ENCODE measurements at regions not wholly inside any gene's neighbourhood (a gene's known extent, or its start where the extent isn't known, plus 50 kb on each side); places are given as distances from the start of the nearest gene placed in this dataset.
A peak's percentile ranks its signal among the peaks of the same experiment; 100 is the strongest.
"Not testable (repeated sequence)": the region's sequence is repeated elsewhere in the genome, so short reads cannot be mapped to it uniquely, and the experiment has no call there.

DNA sequence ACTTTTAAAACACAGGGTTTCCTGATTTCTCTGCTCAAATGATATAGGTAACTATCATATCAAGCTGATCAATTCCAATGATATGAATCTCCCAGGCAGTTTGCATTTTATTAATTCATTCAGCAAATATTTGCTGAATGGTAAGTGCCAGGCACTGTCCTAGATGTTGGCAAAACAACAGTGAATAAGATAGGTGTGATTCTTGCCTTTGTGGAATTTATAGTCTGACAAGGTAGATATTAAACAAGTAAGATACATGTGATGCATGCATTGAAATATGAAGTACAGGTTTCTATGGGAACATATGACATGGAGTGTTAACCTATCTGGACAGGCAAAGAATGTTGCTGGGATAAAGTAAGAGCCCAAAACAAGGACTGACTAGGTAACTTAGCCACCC lies 231.8 kb upstream of the DAB2 start:
- ATAC-seq: no peak
- intact Hi-C loops (cut with DNase I, micrococcal nuclease): no loop called here
- no peak for DNase-seq
- H3K4me1 ChIP-seq (ENCODE audit: low read depth): no peaks in the 10 kb centered on the region
- H3K9me3 ChIP-seq: no peaks in the 10 kb centered on the region
- H3K36me3 ChIP-seq (ENCODE audit: low read depth): no peaks in the 10 kb centered on the region
- TF ChIP-seq, protein P1, sequence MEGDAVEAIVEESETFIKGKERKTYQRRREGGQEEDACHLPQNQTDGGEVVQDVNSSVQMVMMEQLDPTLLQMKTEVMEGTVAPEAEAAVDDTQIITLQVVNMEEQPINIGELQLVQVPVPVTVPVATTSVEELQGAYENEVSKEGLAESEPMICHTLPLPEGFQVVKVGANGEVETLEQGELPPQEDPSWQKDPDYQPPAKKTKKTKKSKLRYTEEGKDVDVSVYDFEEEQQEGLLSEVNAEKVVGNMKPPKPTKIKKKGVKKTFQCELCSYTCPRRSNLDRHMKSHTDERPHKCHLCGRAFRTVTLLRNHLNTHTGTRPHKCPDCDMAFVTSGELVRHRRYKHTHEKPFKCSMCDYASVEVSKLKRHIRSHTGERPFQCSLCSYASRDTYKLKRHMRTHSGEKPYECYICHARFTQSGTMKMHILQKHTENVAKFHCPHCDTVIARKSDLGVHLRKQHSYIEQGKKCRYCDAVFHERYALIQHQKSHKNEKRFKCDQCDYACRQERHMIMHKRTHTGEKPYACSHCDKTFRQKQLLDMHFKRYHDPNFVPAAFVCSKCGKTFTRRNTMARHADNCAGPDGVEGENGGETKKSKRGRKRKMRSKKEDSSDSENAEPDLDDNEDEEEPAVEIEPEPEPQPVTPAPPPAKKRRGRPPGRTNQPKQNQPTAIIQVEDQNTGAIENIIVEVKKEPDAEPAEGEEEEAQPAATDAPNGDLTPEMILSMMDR (IDR thresholded peaks at IDR 0.05): no peak
- H3K4me3 ChIP-seq: no peak overlapping the region

DNA sequence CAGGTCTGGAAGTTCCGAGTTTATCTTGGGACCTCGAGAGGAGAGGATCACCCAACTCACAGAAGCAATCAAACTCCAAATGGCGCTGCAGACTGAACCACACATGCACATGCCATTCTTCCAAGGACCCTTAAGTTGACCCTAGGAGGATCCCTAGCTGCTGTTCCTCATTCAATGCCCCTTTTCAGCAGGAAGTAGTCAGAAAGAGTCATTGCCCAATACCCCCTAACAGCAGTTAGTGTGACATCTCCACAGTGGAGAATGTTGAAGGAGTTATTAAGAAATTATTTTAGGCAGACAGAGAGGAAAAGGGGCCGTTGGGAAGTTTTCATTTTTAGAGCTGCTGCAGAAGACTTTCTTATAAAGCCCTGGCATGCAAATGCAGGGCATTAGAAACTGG lies 229.9 kb upstream of the DAB2 start:
- ATAC-seq (no peak), DNase-seq (no peak)
- TF ChIP-seq, protein P1 (IDR thresholded peaks at IDR 0.05): no peak
- Histone ChIP-seq H3K4me1 (ENCODE audit: low read depth) (no peaks in the 10 kb centered on the region), H3K9me3 (no peaks in the 10 kb centered on the region), H3K4me3 (no peak overlapping the region), H3K36me3 (ENCODE audit: low read depth) (no peaks in the 10 kb centered on the region)
- intact Hi-C loops (cut with DNase I, micrococcal nuclease): no loop called here

DNA sequence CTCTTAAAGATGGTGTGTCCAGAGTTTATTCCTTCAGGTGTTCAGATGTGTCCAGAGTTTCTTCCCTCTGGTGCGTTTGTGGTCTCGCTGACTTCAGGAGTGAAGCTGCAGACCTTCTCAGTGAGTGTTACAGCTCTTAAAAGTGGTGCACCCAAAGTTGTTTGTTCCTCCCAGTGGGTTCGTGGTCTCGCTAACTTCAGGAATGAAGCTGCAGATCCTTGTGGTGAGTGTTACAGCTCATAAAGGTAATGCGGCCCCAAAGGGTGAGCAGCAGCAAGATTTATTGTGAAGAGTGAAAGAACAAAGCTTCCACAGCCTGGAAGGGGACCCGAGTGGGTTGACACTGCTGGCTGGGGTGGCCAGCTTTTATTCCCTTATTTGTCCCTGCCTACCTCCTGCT lies 227.7 kb upstream of the DAB2 start:
- H3K4me1 ChIP-seq (ENCODE audit: low read depth); H3K36me3 ChIP-seq (ENCODE audit: low read depth); H3K4me3 ChIP-seq; ATAC-seq; DNase-seq; intact Hi-C loops (cut with DNase I, micrococcal nuclease); H3K9me3 ChIP-seq: not testable (repeated sequence)

DNA sequence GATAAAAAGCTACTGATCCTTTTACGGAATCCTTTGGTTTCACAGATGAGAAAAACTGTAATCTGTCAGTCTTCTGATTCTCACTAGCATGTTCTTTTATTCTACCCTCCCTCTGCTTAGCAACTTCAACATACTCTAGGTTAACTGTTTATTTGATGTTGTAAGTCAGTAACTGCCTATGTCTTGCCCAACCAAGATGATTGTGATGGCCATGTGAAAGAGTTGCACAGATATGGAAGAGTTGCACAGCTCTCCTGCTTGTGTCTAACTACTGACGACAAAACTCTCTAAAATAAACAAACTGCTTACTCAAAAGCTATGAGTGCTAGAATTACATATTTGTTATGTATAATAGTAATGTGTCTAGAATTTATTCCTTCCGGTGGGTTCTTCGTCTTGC lies 227.3 kb upstream of the DAB2 start:
- Histone ChIP-seq H3K4me1 (ENCODE audit: low read depth) (no peaks in the 10 kb centered on the region), H3K4me3 (no peak overlapping the region), H3K9me3 (no peaks in the 10 kb centered on the region), H3K36me3 (ENCODE audit: low read depth) (no peaks in the 10 kb centered on the region)
- intact Hi-C loops (cut with DNase I, micrococcal nuclease): no loop called here
- TF ChIP-seq, protein P1 (IDR thresholded peaks at IDR 0.05): no peak
- DNase-seq (no peak), ATAC-seq (no peak)

DNA sequence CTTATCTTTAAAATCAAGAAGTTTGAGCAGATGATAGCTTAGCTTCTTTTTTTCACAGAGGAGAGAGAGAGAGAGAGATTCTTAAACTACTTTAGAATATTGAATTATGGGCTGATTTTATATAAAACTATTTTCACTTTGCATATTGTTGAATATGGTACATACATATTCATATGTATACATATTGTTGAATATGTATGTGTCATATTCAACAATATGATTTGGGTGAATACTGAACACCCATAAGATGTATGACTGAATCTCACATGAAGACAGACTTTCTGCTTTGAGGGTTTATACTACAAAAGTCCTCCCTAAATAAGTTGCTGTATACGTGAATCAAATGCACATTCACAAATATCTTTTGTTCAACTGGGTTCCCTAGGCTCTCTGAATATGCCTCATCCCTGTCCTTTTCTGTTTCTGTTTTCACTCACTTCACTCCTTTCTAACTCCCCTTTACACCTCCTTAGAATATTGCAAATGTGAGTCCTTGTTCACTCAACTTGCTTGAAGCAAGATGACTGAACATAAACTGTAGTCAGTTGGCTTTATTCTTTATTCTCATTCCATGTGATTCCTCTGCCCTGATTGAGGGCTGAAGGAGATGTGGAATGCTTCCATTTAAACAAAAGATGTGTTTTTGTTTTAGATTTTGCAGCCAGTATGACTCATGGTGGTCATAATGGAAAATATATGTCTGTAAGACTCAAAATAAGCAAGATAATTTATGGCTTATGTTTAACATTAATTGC lies 225.4 kb upstream of the DAB2 start:
- intact Hi-C loops (cut with DNase I, micrococcal nuclease): no loop called here
- TF ChIP-seq, protein P1 (IDR thresholded peaks at IDR 0.05): no peak
- no peak overlapping the region for H3K4me3 ChIP-seq
- no peaks in the 10 kb centered on the region for H3K36me3 ChIP-seq (ENCODE audit: low read depth)
- ATAC-seq (no peak), DNase-seq (no peak)
- no peaks in the 10 kb centered on the region for H3K9me3 ChIP-seq
- no peaks in the 10 kb centered on the region for H3K4me1 ChIP-seq (ENCODE audit: low read depth)

DNA sequence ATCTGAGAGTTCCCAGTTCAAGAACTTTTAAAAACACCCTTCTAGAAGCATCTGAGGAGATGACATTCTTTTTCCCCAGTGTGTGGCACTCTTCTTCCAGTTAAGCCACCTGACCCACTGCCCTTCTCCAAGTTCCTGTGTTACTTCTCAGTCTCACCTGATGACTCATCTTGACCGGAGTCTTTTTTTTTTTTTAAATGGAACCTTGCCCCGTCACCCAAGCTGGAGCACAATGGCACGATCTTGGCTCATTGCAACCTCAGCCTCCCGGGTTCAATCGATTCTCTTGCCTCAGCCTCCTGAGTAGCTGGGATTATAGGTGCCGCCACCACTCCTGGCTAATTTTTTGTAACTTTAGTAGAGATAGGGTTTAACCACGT lies 224.1 kb upstream of the DAB2 start:
- ATAC-seq: peak; percentile 99
- DNase-seq: peak in 1 of 3 donors; percentile 37

More for the DNA sequence above, 224.1 kb upstream of the DAB2 start:
- Histone ChIP-seq H3K9me3 (no peaks in the 10 kb centered on the region), H3K4me1 (ENCODE audit: low read depth) (no peaks in the 10 kb centered on the region), H3K4me3 (no peak overlapping the region), H3K36me3 (ENCODE audit: low read depth) (no peaks in the 10 kb centered on the region)
- TF ChIP-seq, protein P1 (IDR thresholded peaks at IDR 0.05): no peak
- intact Hi-C loops (cut with DNase I, micrococcal nuclease): no loop called here
